ENCODE measurements at regions not wholly inside any gene's neighbourhood (a gene's known extent, or its start where the extent isn't known, plus 50 kb on each side); places are given as distances from the start of the nearest gene placed in this dataset.

- Histone ChIP-seq H2AFZ (ENCODE audit: low read length) (no peak overlapping the region), H3K9ac (ENCODE audit: low read length) (no peak overlapping the region), H3K9me2 (ENCODE audit: low read depth, low read length) (no peaks in the 10 kb centered on the region), H3K4me3 (ENCODE audit: low read depth, low read length, poor library complexity, severe bottlenecking) (no peak overlapping the region), H3K36me3 (ENCODE audit: insufficient read depth, low read length) (no peaks in the 10 kb centered on the region), H3K27me3 (ENCODE audit: insufficient read depth, low read length) (no peaks in the 10 kb centered on the region), H3K79me2 (ENCODE audit: insufficient read depth, low read length) (no peaks in the 10 kb centered on the region), H3K27ac (ENCODE audit: low read depth, low read length, poor library complexity, severe bottlenecking) (no peak overlapping the region), H4K20me1 (ENCODE audit: insufficient read depth, low read length) (no peaks in the 10 kb centered on the region), H3K4me2 (ENCODE audit: low read length) (no peak overlapping the region), H3K9me3 (ENCODE audit: low read length) (no peaks in the 10 kb centered on the region), H3K4me1 (ENCODE audit: insufficient read depth, low read length, severe bottlenecking) (no peaks in the 10 kb centered on the region), H3F3A (ENCODE audit: insufficient read depth, low read length) (no peaks in the 10 kb centered on the region)
- no peak for TF ChIP-seq CTCF (IDR thresholded peaks at IDR 0.05; ENCODE audit: low read length)
- no peak for TF ChIP-seq EZH2 (IDR thresholded peaks at IDR 0.05; ENCODE audit: borderline replicate concordance, low read length)
Observed at GRCh38 chr12:105848286-105848685, 290.5 kb downstream of the NUAK1 start.

- TF ChIP-seq CTCF (IDR thresholded peaks at IDR 0.05; ENCODE audit: low read length) (no peak), EZH2 (IDR thresholded peaks at IDR 0.05; ENCODE audit: borderline replicate concordance, low read length) (no peak)
Observed at GRCh38 chr12:105850103-105850968, 288.4 kb downstream of the NUAK1 start.

GRCh38 chr12:105852496-105852895, 286.3 kb downstream of the NUAK1 start:
- no peak overlapping the region for H3K4me2 ChIP-seq (ENCODE audit: low read length)
- no peaks in the 10 kb centered on the region for H3K79me2 ChIP-seq (ENCODE audit: insufficient read depth, low read length)
- no peak overlapping the region for H3K27ac ChIP-seq (ENCODE audit: low read depth, low read length, poor library complexity, severe bottlenecking)
- H3F3A ChIP-seq (ENCODE audit: insufficient read depth, low read length): no peaks in the 10 kb centered on the region
- no peaks in the 10 kb centered on the region for H3K4me1 ChIP-seq (ENCODE audit: insufficient read depth, low read length, severe bottlenecking)
- no peak overlapping the region for H3K4me3 ChIP-seq (ENCODE audit: low read depth, low read length, poor library complexity, severe bottlenecking)
- H3K9me2 ChIP-seq (ENCODE audit: low read depth, low read length): no peaks in the 10 kb centered on the region
- H4K20me1 ChIP-seq (ENCODE audit: insufficient read depth, low read length): no peaks in the 10 kb centered on the region
- H3K9me3 ChIP-seq (ENCODE audit: low read length): no peaks in the 10 kb centered on the region
- no peaks in the 10 kb centered on the region for H3K36me3 ChIP-seq (ENCODE audit: insufficient read depth, low read length)
- H2AFZ ChIP-seq (ENCODE audit: low read length): no peak overlapping the region
- H3K9ac ChIP-seq (ENCODE audit: low read length): no peak overlapping the region
- H3K27me3 ChIP-seq (ENCODE audit: insufficient read depth, low read length): no peaks in the 10 kb centered on the region
- TF ChIP-seq CTCF (IDR thresholded peaks at IDR 0.05; ENCODE audit: low read length): no peak
- no peak for TF ChIP-seq EZH2 (IDR thresholded peaks at IDR 0.05; ENCODE audit: borderline replicate concordance, low read length)

More at GRCh38 chr12:105850103-105850968, 288.4 kb downstream of the NUAK1 start:
- H4K20me1 ChIP-seq (ENCODE audit: insufficient read depth, low read length): no peaks in the 10 kb centered on the region
- H3K4me1 ChIP-seq (ENCODE audit: insufficient read depth, low read length, severe bottlenecking): no peaks in the 10 kb centered on the region
- no peaks in the 10 kb centered on the region for H3F3A ChIP-seq (ENCODE audit: insufficient read depth, low read length)
- H3K9me2 ChIP-seq (ENCODE audit: low read depth, low read length): no peaks in the 10 kb centered on the region
- H3K36me3 ChIP-seq (ENCODE audit: insufficient read depth, low read length): no peaks in the 10 kb centered on the region
- no peak overlapping the region for H3K27ac ChIP-seq (ENCODE audit: low read depth, low read length, poor library complexity, severe bottlenecking)
- no peak overlapping the region for H3K4me3 ChIP-seq (ENCODE audit: low read depth, low read length, poor library complexity, severe bottlenecking)
- no peak overlapping the region for H3K9ac ChIP-seq (ENCODE audit: low read length)
- H3K9me3 ChIP-seq (ENCODE audit: low read length): no peaks in the 10 kb centered on the region
- no peak overlapping the region for H2AFZ ChIP-seq (ENCODE audit: low read length)
- no peak overlapping the region for H3K4me2 ChIP-seq (ENCODE audit: low read length)
- no peaks in the 10 kb centered on the region for H3K79me2 ChIP-seq (ENCODE audit: insufficient read depth, low read length)
- no peaks in the 10 kb centered on the region for H3K27me3 ChIP-seq (ENCODE audit: insufficient read depth, low read length)

Data from OCI-LY1 (cell line).